ENCODE measurements at regions not wholly inside any gene's neighbourhood (a gene's known extent, or its start where the extent isn't known, plus 50 kb on each side); places are given as distances from the start of the nearest gene placed in this dataset.

DNA sequence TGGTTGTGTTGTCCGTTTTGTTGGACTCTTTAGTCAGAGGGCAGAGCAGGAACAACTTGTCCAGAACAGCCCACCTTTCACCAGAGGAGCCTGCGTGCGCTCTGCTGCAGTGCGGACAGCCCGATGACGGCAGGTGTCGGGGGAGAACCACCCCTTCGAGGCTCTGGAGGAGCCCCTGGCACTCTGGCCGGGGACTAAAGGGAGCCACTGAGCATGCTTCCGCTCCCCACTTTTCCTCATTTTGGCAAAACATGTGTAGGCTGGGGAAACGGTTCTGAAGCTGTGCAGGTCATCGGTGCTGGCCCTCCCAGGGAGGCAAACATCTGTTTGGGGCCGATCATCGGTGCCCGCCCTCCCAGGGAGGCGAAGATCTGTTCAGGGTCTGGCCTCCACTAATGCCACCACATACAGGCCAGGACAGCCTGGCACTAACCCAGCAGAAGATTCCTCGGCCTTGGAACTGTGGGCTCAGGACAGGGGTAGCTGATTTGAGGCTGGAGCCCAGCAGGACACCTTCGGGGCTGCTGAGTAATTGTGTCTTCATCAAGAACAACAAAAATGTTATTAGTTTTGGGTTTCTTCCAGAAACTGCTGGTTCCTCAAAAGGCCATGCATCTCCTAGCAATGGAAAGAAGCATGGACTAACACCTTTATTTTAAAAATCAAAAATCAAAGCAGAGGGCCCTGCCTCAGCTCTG, 124.4 kb upstream of the TCERG1L start:
- no peaks in the 10 kb centered on the region for H3K36me3 ChIP-seq (ENCODE audit: control insufficient read depth, insufficient read depth, low read length)
- no peak for DNase-seq (ENCODE audit: extremely low read depth, insufficient read length)
- no peaks in the 10 kb centered on the region for H3K27me3 ChIP-seq (replicated peaks; ENCODE audit: control insufficient read depth, insufficient read depth, low read length)
- TF ChIP-seq, protein P1, sequence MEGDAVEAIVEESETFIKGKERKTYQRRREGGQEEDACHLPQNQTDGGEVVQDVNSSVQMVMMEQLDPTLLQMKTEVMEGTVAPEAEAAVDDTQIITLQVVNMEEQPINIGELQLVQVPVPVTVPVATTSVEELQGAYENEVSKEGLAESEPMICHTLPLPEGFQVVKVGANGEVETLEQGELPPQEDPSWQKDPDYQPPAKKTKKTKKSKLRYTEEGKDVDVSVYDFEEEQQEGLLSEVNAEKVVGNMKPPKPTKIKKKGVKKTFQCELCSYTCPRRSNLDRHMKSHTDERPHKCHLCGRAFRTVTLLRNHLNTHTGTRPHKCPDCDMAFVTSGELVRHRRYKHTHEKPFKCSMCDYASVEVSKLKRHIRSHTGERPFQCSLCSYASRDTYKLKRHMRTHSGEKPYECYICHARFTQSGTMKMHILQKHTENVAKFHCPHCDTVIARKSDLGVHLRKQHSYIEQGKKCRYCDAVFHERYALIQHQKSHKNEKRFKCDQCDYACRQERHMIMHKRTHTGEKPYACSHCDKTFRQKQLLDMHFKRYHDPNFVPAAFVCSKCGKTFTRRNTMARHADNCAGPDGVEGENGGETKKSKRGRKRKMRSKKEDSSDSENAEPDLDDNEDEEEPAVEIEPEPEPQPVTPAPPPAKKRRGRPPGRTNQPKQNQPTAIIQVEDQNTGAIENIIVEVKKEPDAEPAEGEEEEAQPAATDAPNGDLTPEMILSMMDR (IDR thresholded peaks at IDR 0.05; ENCODE audit: insufficient read depth, low read length, poor library complexity, severe bottlenecking) = no peak
- no peak overlapping the region for H3K4me3 ChIP-seq (replicated peaks; ENCODE audit: low read depth, low read length)

DNA sequence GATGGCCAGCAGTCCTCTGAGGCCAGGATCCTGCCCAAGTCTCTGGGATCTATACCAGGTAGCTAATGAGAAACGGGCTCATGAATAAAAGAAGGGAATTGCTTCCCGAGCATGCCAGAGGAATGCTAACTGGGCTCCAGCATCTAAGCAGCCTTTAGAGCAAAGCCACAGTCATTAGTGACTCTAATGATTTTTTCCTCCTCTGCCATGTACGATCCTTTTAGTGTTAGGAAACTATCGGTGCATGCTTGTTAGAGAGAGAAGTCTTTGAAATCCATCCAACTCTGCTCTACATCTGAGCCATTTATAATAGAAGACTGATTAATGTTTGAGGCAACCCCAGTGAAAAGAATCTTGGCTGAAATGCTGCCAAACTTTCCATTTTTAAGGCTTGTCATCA, 124.9 kb upstream of the TCERG1L start:
- H3K36me3 ChIP-seq (ENCODE audit: control insufficient read depth, insufficient read depth, low read length) = no peaks in the 10 kb centered on the region
- no peaks in the 10 kb centered on the region for H3K27me3 ChIP-seq (replicated peaks; ENCODE audit: control insufficient read depth, insufficient read depth, low read length)
- no peak overlapping the region for H3K4me3 ChIP-seq (replicated peaks; ENCODE audit: low read depth, low read length)
- TF ChIP-seq, protein P1 (IDR thresholded peaks at IDR 0.05; ENCODE audit: insufficient read depth, low read length, poor library complexity, severe bottlenecking) = no peak
- DNase-seq (ENCODE audit: extremely low read depth, insufficient read length) = no peak

DNA sequence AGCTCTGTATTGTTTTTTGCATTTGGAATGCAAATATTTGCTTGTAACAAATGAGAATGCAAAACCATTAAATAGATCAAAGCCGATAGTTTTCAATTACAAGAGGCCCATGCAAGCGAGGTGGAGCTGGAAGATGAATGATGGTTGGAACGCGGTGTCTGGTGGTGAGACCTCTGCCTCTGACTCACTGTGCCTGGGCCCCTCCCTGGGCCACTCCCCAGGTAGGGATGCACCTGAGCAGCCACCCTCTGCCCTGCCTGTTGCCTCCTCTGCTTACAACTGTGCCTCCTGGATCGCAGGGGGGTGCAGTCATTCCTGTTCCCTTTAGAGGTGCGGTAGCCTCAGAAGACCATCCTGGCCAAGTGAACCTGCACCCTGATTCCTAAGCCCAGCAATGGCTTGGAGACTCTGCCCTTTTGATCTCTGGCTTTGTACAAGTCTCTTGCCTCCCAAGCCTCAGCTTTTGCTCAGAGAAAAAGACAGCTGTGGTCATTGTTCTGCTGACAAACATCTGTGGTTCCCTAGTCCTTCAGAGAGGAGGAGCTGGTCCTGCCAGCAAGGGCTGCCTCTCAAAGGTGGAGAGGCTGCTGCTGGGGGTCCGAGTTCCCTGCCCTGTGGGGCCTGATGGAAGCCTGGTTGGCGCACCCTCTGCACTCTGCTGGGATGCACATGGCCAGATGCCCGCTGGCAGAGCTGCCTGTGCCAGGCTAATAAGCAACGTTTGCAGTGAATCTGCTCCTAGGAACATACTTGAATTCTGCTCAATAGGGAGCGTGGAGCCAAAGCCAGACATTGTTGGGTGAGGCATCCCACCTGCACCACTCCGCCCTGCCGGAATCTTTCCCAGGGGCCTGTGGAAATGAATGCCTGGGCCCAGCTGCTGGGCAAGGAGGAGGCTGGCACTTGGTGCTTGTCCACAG, 126.3 kb upstream of the TCERG1L start:
- no peak for DNase-seq (ENCODE audit: extremely low read depth, insufficient read length)
- Histone ChIP-seq H3K27me3 (replicated peaks; ENCODE audit: control insufficient read depth, insufficient read depth, low read length) (no peaks in the 10 kb centered on the region), H3K36me3 (ENCODE audit: control insufficient read depth, insufficient read depth, low read length) (no peaks in the 10 kb centered on the region), H3K4me3 (replicated peaks; ENCODE audit: low read depth, low read length) (no peak overlapping the region)
- TF ChIP-seq, protein P1 (IDR thresholded peaks at IDR 0.05; ENCODE audit: insufficient read depth, low read length, poor library complexity, severe bottlenecking) = no peak

DNA sequence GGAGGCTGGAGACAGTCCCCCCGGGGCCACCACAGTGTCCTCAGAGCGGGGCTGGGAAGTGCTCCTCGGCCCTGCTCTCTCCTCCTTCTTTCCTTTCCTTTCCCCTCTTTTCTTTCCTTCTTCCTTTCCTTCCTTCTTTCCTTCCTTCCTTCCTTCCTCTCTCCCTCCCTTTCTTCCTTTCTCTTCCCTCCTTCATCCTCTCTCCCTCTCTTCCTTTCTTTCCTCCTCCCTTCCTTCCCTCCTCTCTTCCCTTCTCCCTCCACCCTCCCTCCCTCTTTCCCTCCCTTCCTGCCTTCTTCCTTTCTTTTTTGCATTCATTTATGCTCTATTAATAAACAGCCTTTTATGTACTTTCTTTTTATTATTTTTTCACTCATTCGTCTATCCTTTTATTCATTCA, 127.1 kb upstream of the TCERG1L start:
- TF ChIP-seq, protein P1 (IDR thresholded peaks at IDR 0.05; ENCODE audit: insufficient read depth, low read length, poor library complexity, severe bottlenecking) = no peak
- Histone ChIP-seq H3K27me3 (replicated peaks; ENCODE audit: control insufficient read depth, insufficient read depth, low read length) (no peaks in the 10 kb centered on the region), H3K36me3 (ENCODE audit: control insufficient read depth, insufficient read depth, low read length) (no peaks in the 10 kb centered on the region), H3K4me3 (replicated peaks; ENCODE audit: low read depth, low read length) (no peak overlapping the region)
- no peak for DNase-seq (ENCODE audit: extremely low read depth, insufficient read length)

DNA sequence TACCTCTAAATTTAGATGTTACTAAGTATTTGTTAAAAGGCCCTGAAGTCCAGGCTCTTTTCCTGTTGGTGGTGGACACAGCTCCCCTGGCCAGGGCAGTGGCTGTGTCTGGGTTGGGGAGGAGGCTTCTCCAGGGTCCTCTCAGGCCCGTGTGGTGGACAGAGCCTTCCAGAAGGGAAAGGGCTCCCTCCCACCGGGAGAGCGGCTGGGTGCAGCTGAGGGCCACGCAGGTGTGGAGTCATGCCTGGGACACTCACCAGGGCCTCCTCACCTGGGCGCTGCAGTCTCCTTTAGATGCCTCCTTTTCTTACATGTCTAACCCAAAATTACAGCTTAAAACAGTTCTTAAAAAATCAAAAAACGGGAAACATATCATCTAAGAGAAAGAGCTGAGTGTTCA, 128.2 kb upstream of the TCERG1L start:
- H3K36me3 ChIP-seq (ENCODE audit: control insufficient read depth, insufficient read depth, low read length) = no peaks in the 10 kb centered on the region
- no peaks in the 10 kb centered on the region for H3K27me3 ChIP-seq (replicated peaks; ENCODE audit: control insufficient read depth, insufficient read depth, low read length)
- DNase-seq (ENCODE audit: extremely low read depth, insufficient read length) = no peak
- TF ChIP-seq, protein P1 (IDR thresholded peaks at IDR 0.05; ENCODE audit: insufficient read depth, low read length, poor library complexity, severe bottlenecking) = no peak
- H3K4me3 ChIP-seq (replicated peaks; ENCODE audit: low read depth, low read length) = no peak overlapping the region

All from GM06990 (cell line).